OCI-LY1 (cell line): ENCODE measurements at regions not wholly inside any gene's neighbourhood (a gene's known extent, or its start where the extent isn't known, plus 50 kb on each side); places are given as distances from the start of the nearest gene placed in this dataset.

Source experiments
- H2AFZ ChIP-seq: fragments of 200-600 bp; sonication (generic), shearing (Covaris generic); 2 replicates; pipeline ENCODE4 v1.6.0; 2014; ENCODE audit warnings: antibody characterized with exemption, mild to moderate bottlenecking, low read length
- H3F3A ChIP-seq: fragments of 200-600 bp; sonication (generic), shearing (Covaris generic); 2 replicates; pipeline ENCODE4 v1.6.0; 2014; ENCODE audit warnings: mild to moderate bottlenecking, antibody characterized with exemption, low read length, moderate library complexity; ENCODE audit not compliant: insufficient read depth
- H3K27ac ChIP-seq: fragments of 200-600 bp; sonication (generic); 2 replicates; pipeline ENCODE4 v1.5.1; 2014; ENCODE audit warnings: low read length, mixed run types, mild to moderate bottlenecking, low read depth; ENCODE audit not compliant: poor library complexity, severe bottlenecking
- H3K27me3 ChIP-seq: fragments of 200-600 bp; sonication (generic); 2 replicates; pipeline ENCODE4 v1.6.0; 2014; ENCODE audit warnings: antibody characterized with exemption, mild to moderate bottlenecking, low read length, moderate library complexity; ENCODE audit not compliant: insufficient read depth
- H3K36me3 ChIP-seq: fragments of 200-600 bp; sonication (generic); 2 replicates; pipeline ENCODE4 v1.6.1; 2014; ENCODE audit warnings: mild to moderate bottlenecking, antibody characterized with exemption, low read length, moderate library complexity, mixed read lengths; ENCODE audit not compliant: insufficient read depth
- H3K4me1 ChIP-seq: fragments of 200-600 bp; sonication (generic); 2 replicates; pipeline ENCODE4 v1.5.1; 2014; ENCODE audit warnings: mild to moderate bottlenecking, low read length, moderate library complexity; ENCODE audit not compliant: insufficient read depth, severe bottlenecking
- H3K4me2 ChIP-seq: fragments of 200-600 bp; sonication (generic), shearing (Covaris generic); 2 replicates; pipeline ENCODE4 v1.6.1; 2014; ENCODE audit warnings: low read length
- H3K4me3 ChIP-seq: fragments of 200-600 bp; sonication (generic); 2 replicates; pipeline ENCODE4 v1.5.1; 2014; ENCODE audit warnings: low read length, low read depth, mild to moderate bottlenecking, mixed read lengths; ENCODE audit not compliant: poor library complexity, severe bottlenecking
- H3K79me2 ChIP-seq: fragments of 200-600 bp; shearing (Covaris generic); 2 replicates; pipeline ENCODE4 v1.6.1; 2016; ENCODE audit warnings: mixed run types, low read length, mixed read lengths; ENCODE audit not compliant: insufficient read depth
- H3K9ac ChIP-seq: fragments of 200-600 bp; sonication (generic), shearing (Covaris generic); 2 replicates; pipeline ENCODE4 v1.6.1; 2014; ENCODE audit warnings: mild to moderate bottlenecking, low read length, mixed read lengths
- H3K9me2 ChIP-seq: fragments of 200-600 bp; sonication (generic), shearing (Covaris generic); 2 replicates; pipeline ENCODE4 v1.6.1; 2014; ENCODE audit warnings: low read depth, mild to moderate bottlenecking, low read length, mixed read lengths
- H3K9me3 ChIP-seq: fragments of 200-600 bp; shearing (Covaris generic); 2 replicates; pipeline ENCODE4 v1.6.1; 2014; ENCODE audit warnings: low read length, mixed read lengths
- H4K20me1 ChIP-seq: fragments of 200-600 bp; sonication (generic), shearing (Covaris generic); 2 replicates; pipeline ENCODE4 v1.6.0; 2016; ENCODE audit warnings: mild to moderate bottlenecking, low read length; ENCODE audit not compliant: insufficient read depth
- CTCF ChIP-seq: fragments of 200-600 bp; sonication (generic), shearing (Covaris generic); IDR thresholded peaks from 2 replicates; pipeline ENCODE4 v1.5.1; 2017; ENCODE audit warnings: mild to moderate bottlenecking, antibody characterized with exemption, low read length, moderate library complexity, mixed read lengths
- EZH2 ChIP-seq: fragments of 200-600 bp; sonication (generic), shearing (Covaris generic); IDR thresholded peaks from 2 replicates; pipeline ENCODE4 v1.8.0; 2017; ENCODE audit warnings: borderline replicate concordance, mixed run types, mild to moderate bottlenecking, antibody characterized with exemption, low read length, moderate library complexity, mixed read lengths

DNA sequence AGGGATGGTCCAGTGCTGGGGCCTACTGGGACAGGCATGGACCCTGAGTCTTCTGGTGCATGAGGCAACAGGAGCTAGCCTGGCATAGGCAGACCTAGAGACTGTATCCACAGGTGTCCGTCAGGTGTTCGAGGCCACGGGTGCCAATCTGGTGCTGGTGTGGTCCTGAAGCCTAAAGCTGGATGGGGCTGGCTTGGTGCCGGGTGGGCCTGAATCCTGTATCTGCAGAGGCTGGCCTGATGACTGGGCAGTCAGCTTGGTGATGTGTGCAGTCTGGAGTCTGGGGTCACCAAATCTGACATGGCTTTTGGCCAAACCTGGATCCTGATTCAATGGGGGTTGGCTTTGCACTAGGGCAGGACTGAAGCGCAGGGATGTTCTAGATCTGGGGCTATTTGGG is 269.8 kb upstream of the GRIA3 start:
- Histone ChIP-seq H3K4me3 (no peak overlapping the region), H3K9me3 (no peaks in the 10 kb centered on the region), H3K4me2 (no peak overlapping the region), H3K9ac (no peak overlapping the region), H3K27me3 (no peaks in the 10 kb centered on the region), H3K79me2 (no peaks in the 10 kb centered on the region), H3K9me2 (no peaks in the 10 kb centered on the region), H4K20me1 (no peaks in the 10 kb centered on the region), H3K27ac (no peak overlapping the region), H3K4me1 (no peaks in the 10 kb centered on the region), H3F3A (no peaks in the 10 kb centered on the region), H2AFZ (no peak overlapping the region), H3K36me3 (no peaks in the 10 kb centered on the region)
- TF ChIP-seq EZH2 (no peak), CTCF (no peak)

DNA sequence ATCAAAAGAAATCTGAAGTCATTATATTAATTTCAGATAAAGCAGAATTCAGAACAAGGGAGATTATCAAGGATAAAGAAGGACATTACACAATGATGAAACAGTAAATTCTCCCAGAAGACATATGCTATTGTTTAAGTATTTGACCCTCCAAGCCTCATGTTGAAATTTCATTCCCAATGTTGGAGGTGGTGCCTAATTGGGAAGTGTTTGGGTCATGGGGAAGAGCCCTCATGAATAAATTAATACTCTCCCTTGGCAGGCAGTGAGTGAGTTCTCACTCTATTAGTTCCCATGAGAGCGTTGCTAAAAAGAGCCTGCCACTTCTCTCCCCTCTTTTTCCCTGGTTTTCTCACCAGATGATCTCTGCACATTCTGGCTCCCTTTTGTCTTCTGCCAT is 249.9 kb upstream of the GRIA3 start:
- no peak overlapping the region for H3K4me3 ChIP-seq
- H3K27me3 ChIP-seq, result no peaks in the 10 kb centered on the region
- no peaks in the 10 kb centered on the region for H4K20me1 ChIP-seq
- H3K79me2 ChIP-seq, result no peaks in the 10 kb centered on the region
- H3K27ac ChIP-seq, result no peak overlapping the region
- H3K4me2 ChIP-seq, result no peak overlapping the region
- no peaks in the 10 kb centered on the region for H3K4me1 ChIP-seq
- TF ChIP-seq CTCF, result no peak
- no peak for TF ChIP-seq EZH2
- no peaks in the 10 kb centered on the region for H3K9me2 ChIP-seq
- no peaks in the 10 kb centered on the region for H3F3A ChIP-seq
- no peak overlapping the region for H3K9ac ChIP-seq
- no peak overlapping the region for H2AFZ ChIP-seq
- H3K9me3 ChIP-seq, result no peaks in the 10 kb centered on the region
- no peaks in the 10 kb centered on the region for H3K36me3 ChIP-seq

DNA sequence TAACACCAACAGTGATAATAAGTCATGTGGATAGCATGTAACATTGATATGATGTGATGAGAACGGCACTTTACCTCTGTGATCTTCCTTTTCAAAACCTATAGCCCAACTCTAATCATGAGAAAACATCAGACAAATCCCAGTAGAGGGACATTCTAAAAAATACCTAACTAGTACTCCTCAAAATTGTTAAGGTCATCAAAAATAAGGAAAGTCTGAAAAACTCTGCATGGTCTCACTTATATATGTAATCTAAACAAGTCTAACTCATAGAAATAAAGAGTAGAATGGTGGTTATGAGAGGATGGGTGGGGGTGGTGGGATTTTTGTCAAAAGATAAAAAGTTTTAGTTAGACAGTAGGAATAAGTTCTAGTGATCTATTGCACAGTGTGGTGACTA is 243.9 kb upstream of the GRIA3 start:
- H3F3A ChIP-seq, result no peaks in the 10 kb centered on the region
- no peak for TF ChIP-seq CTCF
- no peak for TF ChIP-seq EZH2
- H3K27ac ChIP-seq, result no peak overlapping the region
- H2AFZ ChIP-seq, result no peak overlapping the region
- H3K9me3 ChIP-seq, result no peaks in the 10 kb centered on the region
- no peak overlapping the region for H3K4me3 ChIP-seq
- H3K79me2 ChIP-seq, result no peaks in the 10 kb centered on the region
- no peaks in the 10 kb centered on the region for H3K4me1 ChIP-seq
- no peaks in the 10 kb centered on the region for H4K20me1 ChIP-seq
- H3K9me2 ChIP-seq, result no peaks in the 10 kb centered on the region
- no peaks in the 10 kb centered on the region for H3K36me3 ChIP-seq
- H3K4me2 ChIP-seq, result no peak overlapping the region
- no peaks in the 10 kb centered on the region for H3K27me3 ChIP-seq
- no peak overlapping the region for H3K9ac ChIP-seq
